Kidney glomerular epithelial cell (primary cell): ENCODE measurements at regions not wholly inside any gene's neighbourhood (a gene's known extent, or its start where the extent isn't known, plus 50 kb on each side); places are given as distances from the start of the nearest gene placed in this dataset.

Experiments used
- DNase-seq: peaks from one replicate; lab custom pipeline; 2025; lab: John Stamatoyannopoulos, UW

- no peak for DNase-seq
Observed at GRCh38 chr13:80284290-80284689, 56.6 kb downstream of the SPRY2 start.

GRCh38 chr13:80278706-80279105 is 62.2 kb downstream of the SPRY2 start:
- DNase-seq: no peak

GRCh38 chr13:80276371-80277289 is 64.3 kb downstream of the SPRY2 start:
- DNase-seq: peak; percentile 54

- DNase-seq: peak; percentile 31
Observed at GRCh38 chr13:80274643-80275042, 66.3 kb downstream of the SPRY2 start.

GRCh38 chr13:80273718-80274117 is 67.2 kb downstream of the SPRY2 start:
- no peak for DNase-seq

GRCh38 chr13:80265348-80265747 is 75.6 kb downstream of the SPRY2 start:
- DNase-seq: no peak

GRCh38 chr13:80263745-80264513 is 77.0 kb downstream of the SPRY2 start:
- no peak for DNase-seq

- no peak for DNase-seq
Observed at GRCh38 chr13:80262051-80262695, 78.8 kb downstream of the SPRY2 start.

- DNase-seq: no peak
Observed at GRCh38 chr13:80259159-80259558, 81.8 kb downstream of the SPRY2 start.

- DNase-seq: no peak
Observed at GRCh38 chr13:80256352-80256932, 84.5 kb downstream of the SPRY2 start.

GRCh38 chr13:80255946-80256345 is 85.0 kb downstream of the SPRY2 start:
- no peak for DNase-seq

GRCh38 chr13:80251403-80251802 is 89.5 kb downstream of the SPRY2 start:
- DNase-seq: peak; percentile 15

GRCh38 chr13:80250213-80250810 is 90.6 kb downstream of the SPRY2 start:
- no peak for DNase-seq

GRCh38 chr13:80249516-80250212 is 91.3 kb downstream of the SPRY2 start:
- no peak for DNase-seq

- no peak for DNase-seq
Observed at GRCh38 chr13:80245162-80245733, 95.7 kb downstream of the SPRY2 start.

GRCh38 chr13:80244574-80244973 is 96.4 kb downstream of the SPRY2 start:
- no peak for DNase-seq

GRCh38 chr13:80242728-80243427 is 98.0 kb downstream of the SPRY2 start:
- DNase-seq: no peak

GRCh38 chr13:80239571-80240255 is 101.2 kb downstream of the SPRY2 start:
- DNase-seq: no peak

GRCh38 chr13:80239116-80239515 is 101.8 kb downstream of the SPRY2 start:
- DNase-seq: no peak

GRCh38 chr13:80237646-80238045 is 103.3 kb downstream of the SPRY2 start:
- DNase-seq: no peak
